Stimulated activated CD8-positive, alpha-beta memory T cell treated with anti-CD3 and anti-CD28 coated beads, Interleukin-12 subunit alpha, Interleukin-12 subunit beta, amount 100 ng/mL, for 24 hours (primary cell): ENCODE measurements at regions not wholly inside any gene's neighbourhood (a gene's known extent, or its start where the extent isn't known, plus 50 kb on each side); places are given as distances from the start of the nearest gene placed in this dataset.
"Not testable (repeated sequence)": the region's sequence is repeated elsewhere in the genome, so short reads cannot be mapped to it uniquely, and the experiment has no call there.

ENCODE experiments used
- DNase-seq: peaks from one replicate; pipeline ENCODE4 v3.0.0-alpha.2; 2020; ENCODE audit errors: extremely low read depth

DNA sequence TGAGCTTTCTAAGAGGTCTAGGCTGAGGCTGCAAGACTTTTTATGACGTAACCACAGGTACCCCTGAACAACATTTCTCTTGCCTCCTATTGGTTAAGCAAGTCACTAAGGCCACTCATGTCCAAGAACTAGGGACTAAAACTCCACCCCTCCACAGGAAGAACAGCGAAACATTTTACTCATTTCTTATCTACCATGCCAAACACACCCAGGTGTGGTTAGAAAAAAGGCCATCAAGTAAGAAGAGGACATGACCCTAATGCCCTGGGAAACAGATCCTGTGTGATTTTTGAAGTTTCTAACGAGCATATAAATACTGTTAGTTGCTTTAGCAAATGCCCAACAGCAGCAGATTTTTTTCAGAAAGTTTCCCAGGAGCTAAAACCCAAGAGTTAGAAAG lies 282.4 kb upstream of the DYNLRB2 start:
- DNase-seq, result no peak

DNA sequence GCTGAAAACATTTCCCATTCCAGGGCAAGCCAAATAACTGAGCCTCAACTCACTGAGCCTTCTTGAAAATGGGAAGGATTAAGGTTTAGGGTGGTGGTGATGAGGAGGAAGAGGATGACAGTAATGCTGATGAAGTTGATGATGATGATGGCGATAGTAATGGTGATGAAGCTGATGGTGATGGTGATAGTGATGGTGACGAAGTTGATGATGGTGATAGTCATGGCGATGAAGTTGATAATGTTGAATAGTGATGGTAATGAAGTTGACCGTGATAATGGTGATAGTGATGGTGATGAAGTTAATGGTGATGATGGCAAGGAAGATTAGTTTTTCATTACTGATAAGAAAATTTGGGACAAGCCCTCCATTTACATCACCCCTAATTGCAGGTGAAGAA lies 285.8 kb upstream of the DYNLRB2 start:
- DNase-seq, result no peak

DNA sequence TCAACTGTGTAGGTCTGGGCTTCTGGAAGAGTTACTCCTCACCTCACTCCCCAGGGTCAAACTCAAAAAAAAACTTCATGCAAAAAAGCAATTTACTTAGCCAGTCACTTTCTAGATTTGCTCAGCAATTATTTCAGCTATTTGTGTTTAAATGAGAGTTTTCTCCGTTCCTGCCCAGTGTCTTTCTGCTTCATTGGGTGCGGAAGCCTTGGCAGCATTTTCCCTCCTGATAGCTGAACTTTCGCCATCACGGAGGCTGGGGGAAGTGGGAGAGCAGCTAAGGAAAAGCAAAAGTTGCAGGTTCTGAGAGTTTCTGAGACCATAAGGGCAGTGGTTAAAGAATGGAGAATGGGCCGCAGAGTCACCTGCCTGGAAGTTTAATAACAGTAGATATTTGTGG lies 287.1 kb upstream of the DYNLRB2 start:
- DNase-seq, result no peak

DNA sequence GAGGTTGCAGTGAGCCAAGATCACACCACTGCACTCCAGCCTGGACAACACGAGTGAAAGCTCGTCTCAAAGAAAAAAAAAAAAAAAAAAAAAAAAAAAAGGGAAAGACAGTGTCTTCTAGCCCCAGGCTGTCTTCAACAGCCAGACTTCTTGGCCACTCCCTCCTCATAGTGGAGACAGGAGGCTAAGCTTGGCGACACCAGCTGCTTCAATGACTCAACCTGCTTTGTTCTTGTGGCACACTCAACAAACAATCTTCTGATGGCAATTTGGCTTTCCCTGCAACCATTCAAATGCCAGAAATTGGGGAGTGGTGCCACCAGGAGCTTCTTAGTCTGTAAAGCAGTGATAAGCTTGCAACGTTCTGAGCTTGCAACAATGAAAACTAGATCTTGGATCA lies 290.4 kb upstream of the DYNLRB2 start:
- no peak for DNase-seq

DNA sequence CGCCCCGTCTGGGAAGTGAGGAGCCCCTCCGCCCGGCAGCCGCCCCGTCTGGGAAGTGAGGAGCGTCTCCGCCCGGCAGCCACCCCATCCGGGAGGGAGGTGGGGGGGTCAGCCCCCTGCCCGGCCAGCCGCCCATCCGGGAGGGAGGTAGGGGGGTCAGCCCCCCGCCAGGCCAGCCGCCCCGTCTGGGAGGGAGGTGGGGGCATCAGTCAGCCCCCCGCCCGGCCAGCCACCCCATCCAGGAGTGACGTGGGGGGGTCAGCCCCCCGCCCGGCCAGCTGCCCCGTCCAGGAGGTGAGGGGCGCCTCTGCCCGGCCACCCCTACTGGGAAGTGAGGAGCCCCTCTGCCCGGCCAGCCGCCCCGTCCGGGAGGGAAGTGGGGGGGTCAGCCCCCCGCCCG lies 297.5 kb upstream of the DYNLRB2 start:
- DNase-seq, result not testable (repeated sequence)

DNA sequence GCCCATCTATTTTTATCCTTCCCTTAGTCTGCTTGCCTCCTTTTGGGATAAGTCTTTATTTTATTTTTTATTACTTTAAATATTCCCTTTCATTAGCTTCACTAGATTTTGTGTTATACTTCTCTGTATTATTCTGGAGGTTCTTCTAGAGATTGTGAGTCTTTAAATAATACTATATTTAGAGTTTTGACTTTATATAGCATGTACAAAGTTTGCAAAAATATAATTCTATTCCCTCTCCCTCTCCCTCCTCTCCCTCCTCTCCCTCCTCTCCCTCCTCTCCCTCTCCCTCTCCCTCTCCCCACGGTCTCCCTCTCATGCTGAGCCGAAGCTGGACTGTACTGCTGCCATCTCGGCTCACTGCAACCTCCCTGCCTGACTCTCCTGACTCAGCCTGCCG lies 298.5 kb upstream of the DYNLRB2 start:
- not testable (repeated sequence) for DNase-seq

DNA sequence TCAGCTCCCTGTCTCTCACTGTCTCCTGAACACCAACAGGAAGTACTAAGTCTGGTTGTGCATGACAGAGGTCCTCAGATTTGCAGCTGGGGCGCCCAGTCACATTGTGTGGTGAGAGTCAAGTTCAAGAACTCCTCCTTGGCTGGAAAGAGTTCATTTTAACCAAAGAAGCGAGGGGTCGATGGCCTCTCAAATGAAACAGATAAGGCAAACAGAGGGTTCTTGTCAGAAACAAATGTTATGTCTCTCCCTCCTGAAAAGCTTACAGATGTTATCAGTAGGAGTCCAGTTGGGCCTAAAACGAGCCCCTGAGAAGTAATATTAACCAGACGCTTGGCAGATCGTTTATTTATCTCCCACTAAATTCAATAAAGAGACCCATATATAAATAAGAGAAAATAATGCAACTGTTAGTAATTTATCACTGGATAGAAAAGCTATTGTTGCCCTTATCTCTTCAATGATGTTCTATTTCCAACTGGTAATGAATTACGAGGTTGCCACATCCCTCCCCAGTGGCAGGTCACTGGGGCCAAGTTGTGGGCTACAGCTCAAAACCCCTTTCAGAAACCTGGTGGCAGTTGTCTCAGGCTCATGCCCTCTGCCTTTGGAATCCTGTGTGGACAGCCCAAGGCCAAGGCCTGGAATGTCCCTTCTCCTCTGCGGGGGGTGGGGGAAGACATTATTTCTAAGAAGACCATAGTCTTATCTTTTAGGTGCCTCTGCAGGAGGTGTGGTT lies 307.5 kb upstream of the DYNLRB2 start:
- DNase-seq, result no peak

DNA sequence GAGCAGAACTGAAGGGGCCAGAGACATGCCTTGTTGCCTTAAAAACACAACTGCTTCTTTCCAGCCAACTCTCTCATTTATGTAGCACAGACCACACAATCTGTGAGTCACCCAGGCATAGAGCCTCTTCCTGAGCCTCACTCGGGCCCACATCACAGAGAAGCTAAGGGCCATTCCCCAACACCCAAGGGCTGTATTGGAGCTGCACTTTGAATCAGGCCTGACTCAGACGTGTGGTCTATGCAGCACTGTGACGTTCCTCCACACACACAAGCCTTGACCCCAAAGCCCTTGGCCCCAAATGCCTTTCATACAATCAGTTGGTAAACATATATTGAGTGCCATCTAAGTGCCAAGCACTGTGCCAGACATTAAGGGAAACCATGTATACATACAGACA lies 308.9 kb upstream of the DYNLRB2 start:
- DNase-seq, result no peak

DNA sequence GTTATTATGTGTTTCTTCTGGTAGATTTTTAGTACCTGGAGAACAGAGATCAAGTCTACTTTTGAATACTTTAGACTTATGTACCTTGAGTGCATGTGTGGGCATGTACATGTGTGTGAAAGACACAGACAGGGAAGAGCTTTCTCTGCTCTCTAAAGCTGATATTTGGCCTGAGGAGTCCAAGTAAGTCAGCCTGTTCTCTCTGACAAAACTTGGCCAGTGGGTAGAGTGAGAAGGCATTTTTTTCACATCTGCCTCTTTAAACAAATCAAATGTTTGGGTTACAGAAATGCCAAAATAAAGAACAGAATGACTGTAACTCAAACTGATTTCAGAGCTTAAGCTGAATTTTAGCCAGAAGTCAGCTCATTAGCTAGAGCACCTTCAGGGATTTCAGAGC lies 309.7 kb upstream of the DYNLRB2 start:
- DNase-seq, result no peak

DNA sequence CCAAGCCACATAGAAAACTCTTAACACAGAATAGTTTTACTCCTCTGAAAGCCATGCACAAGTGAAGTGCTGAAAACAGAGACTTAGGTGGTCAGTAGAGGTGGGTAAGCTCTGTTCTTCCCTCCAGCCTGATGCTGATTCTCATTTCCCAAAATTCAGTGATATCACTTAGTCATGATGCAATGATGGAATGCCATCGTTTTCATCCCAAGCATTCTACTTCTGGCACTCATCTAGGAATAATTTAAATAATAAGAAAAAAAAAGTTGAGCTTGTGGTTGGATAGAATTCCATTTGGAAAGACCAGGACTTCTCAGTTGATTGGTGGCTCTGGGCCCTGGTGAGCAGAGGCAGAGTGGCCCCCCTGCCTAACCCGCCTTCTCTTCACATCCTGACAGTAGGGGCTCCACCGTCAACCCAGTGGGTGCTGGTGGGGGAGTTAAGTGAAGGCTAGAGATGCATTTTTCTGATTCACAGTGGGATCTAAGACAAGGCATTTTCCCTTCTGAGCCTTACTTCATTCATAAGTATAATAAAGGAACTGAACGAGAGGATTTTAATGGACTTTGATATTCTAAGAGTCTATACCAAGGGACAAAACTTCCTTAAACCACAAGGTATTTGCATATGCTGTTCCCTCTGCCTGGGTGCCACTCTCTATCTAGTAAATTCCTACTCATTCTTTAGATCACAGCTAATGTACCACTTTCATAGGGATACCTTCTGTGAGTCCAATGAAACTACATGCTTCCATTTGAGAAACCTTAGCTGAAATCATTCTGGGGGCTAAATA lies 310.3 kb upstream of the DYNLRB2 start:
- no peak for DNase-seq

DNA sequence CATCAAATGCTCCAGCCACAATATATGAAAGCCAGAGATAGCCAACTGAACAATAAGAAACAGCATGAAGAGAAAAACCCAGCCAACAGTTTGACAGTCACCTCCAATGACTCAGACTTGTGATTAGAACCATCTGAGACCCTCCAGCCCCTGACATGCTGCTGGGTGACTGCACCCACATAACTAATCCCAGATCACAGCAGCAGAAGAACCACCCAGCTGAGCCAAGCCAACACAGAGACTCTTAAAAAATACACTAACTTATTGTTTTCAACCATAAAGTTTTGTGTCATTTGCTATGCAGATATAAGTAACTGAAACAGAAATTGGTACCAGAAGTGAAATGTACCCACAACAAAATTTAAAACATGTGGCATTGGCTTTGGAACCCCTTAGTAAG lies 314.3 kb upstream of the DYNLRB2 start:
- DNase-seq, result no peak

DNA sequence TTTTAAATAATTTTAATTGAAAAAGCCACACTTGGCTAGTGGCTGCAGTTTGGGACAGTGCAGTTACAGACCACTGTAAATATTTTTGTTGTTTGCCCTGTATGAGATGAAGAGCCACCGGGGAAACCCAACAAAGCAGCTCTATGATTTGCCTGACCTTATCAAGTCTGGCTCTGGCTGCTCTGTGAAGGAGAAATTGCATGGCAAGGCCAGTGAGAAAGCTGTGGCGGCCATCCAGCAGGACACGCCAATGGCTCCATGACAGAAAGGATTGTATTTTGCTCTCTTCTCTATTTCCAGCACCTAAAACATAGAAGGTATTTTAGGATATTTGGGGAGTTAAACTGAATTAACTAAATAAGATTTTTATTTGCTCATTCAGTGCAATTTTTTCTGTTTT lies 330.0 kb upstream of the DYNLRB2 start:
- no peak for DNase-seq

DNA sequence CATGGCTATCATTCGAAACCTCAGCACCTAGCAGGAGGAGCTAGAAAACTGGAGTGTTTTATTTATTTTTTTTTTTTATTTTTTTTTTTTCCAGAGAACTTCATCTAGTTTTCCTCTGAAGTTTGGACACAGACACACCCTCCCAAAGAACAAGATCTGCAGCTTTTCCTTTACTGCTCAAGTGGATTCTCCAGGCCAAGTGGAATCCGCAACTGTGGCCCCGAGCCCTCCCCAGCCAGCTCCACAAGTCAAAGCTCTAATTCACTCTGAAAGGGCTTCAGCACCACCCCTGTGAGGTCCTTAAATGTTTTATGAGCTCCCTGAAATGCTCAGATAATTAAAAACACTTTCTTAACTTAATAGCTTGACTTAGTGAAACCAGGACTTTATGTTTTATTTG lies 332.1 kb upstream of the DYNLRB2 start:
- DNase-seq, result no peak

DNA sequence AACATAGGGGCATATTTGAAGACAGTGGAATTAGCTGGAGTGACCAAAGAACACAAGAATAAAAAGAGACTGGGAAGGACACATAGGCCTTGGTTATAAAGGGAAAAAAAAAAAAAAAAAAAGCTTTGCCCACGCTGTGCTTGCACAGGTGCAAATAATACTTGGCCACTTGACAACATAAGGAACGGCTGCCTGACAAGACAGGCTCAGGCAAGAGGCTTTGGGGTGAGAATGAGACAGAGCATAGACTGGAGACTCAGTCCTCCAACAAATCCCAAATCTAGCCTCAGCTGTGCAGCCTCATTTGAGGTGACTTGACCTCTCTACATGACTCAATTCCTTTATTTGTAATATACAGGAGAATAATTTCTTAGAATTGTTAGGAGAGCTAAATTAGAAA lies 332.8 kb upstream of the DYNLRB2 start:
- DNase-seq, result no peak

DNA sequence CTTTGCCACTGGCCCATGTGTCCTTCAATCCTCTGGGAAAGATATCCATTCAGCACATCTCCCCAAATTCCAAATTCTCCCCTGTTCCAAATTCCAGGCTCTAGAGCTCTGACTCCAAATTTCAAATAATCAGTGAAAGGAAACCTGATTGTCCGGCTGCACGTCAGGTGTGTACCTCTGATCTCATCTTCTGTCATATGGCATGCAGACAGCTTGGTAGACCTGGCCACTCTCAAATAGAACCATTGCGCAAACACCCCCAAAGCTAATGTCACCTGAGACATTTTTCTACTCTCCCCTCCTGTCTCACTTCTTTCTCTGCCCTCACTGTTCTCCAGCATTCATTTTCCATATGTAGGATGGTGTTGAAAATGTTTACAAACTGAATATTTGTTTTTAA lies 337.0 kb upstream of the DYNLRB2 start:
- DNase-seq, result no peak

DNA sequence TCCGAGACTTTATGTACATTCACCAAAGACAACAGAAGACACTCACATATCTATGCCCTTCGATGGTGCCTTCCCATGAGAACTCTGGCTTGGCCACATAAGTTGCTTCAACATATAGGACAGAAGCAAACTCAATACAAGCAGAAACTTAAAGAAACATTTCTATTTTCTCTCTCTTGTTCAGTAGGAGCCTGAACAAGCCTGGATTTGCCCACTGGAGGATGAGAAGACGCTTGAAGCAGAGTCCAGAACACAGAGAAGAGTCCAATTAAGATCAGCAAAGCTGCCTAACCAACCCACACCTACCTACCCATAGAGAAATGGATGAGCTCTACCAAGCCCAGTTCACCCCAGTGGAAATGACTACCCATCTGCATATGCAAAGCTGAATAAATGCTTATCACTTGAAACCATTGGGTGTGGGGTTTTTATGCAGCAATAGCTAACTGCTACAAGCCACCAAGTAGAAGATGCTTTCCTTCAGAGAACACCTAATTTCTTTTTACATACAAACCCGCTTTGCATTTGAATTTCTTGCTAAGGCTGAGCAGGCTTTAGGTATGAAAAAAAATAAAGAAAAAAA lies 337.9 kb upstream of the DYNLRB2 start:
- DNase-seq, result no peak

DNA sequence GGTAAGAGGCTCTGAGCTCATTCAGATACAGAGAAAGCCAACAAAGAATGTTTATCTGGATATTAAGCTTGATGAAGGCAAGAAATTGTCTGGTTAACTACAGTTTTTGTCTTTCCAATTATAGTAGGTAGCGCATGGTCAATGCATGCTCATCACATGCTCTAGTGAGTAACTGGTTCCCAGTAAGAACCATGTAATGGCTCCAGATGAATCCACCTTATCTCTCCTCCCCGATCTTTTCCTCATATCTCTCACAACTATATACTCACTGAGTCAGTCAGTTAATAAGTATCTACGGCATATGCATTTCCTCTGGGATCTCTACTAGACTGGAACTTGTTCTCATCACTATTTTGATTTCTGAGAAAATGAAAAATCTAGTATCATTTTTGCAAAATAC lies 340.7 kb upstream of the DYNLRB2 start:
- DNase-seq, result no peak

DNA sequence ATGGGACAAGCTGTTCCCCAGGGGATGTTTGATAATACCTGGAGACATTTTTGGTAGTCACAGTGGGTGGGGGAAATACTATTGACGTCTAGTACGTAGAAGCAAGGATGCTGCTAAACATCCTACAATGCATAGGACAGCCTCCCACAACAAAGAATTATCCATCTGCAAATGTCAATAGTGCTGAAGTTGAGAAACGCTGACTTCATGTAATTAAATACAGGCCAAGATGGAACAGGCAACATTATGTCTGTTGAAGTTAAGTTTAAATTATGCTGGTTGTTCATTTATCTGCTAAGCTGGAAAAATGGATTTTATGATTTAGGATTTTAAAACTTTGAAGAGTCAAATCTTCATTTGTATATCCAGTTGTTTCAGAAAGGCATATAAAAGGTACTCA lies 341.2 kb upstream of the DYNLRB2 start:
- no peak for DNase-seq

DNA sequence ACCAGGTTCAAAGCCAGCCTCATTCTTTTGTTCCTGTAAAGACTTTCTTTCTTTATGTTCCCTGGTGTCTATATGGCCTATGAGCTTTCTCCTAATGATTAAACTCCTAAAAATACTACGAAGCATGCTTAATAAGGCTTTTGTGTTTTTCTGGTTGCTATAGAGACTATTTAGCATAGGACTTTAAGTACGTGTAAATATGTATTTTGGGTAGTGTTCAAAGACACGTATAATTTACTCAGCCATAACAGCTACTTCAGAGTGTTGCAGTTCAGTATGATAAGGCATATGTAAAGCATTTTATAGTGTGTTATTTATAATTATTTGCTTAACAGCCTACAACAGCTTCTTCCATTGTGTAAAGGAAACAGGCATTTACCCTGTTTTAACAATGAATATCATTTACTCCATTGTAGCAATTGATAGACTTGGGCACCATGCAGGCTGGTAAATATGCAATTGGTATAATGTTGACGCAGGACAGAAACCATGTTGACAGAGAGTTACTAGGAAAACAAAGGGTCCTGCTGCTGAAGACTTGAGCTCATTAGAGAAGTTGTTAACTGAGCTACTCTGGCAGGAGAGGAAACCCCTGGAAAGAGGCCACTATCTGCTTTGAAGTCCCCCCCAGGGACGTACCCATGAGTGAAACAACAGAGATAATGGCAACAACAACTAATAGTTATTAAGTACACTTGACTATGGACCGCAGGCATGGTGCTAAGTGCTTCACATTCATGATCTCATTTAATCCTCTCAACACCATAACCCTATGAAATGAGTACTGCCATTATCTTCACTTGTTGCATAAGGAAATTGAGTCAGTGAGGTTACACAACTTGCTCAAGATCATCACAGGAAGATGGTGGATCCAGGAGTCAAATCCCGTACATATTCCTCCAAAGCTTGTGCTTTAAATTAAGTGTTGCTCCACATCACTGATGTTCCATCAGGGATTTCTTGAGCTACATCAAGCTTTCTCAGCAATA lies 342.2 kb upstream of the DYNLRB2 start:
- no peak for DNase-seq

DNA sequence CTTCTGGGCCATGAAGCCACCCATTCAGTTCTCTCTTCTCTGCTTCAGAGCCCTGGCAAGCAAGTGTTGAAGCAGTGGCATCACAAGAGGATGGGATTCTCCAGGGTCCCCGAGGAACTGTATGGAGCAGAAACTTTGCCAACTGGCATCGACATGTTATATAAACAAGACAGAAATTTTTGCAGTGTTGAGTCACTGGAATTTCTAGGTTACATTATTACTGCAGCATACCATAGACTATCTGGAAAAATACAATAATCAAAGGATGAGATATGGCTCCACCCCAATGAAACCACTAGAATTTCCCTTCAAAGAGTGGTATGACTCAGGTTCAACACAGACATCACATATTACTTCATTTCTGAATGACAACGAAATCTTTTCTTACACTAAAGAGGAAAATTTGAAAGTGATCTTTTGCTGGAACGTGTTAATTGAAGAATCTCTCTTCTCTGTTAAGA lies 343.0 kb upstream of the DYNLRB2 start:
- no peak for DNase-seq

DNA sequence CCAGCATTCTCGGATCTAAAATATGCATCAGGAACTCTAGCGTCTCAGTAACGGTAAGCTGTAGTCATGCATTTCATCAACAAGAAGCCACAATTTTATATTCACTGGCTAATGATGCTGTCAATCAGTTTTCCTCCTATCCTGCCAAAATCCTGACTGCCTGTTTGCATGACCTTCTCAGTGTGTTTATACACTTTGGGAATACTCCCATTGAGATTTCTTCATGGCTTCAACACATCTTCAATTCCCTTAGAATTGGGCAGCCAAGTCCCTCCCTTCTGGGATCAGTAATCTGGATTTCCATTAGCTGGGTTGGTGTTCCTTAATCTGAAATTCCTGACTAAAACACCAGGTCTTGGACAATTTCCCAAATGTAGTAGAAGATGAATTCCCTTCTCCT lies 348.9 kb upstream of the DYNLRB2 start:
- DNase-seq, result no peak
